Mesothelial cell of epicardium (in vitro differentiated cells): ENCODE measurements at regions not wholly inside any gene's neighbourhood (a gene's known extent, or its start where the extent isn't known, plus 50 kb on each side); places are given as distances from the start of the nearest gene placed in this dataset.

Source experiments
- DNase-seq, 2 experiments: peaks; one replicate each; pipeline ENCODE4 v3.0.0; 2021; ENCODE audit warnings: low spot score in 2 of 2; ENCODE audit not compliant: unreplicated experiment in 2 of 2
- H3K27ac Mint-ChIP-seq: 2 replicates; pipeline ENCODE4 v1.8.0; 2021; ENCODE audit warnings: mixed read lengths
- H3K27me3 Mint-ChIP-seq: 2 replicates; pipeline ENCODE4 v1.8.0; 2021; ENCODE audit warnings: low read depth, mixed read lengths
- H3K36me3 Mint-ChIP-seq: 2 replicates; pipeline ENCODE4 v1.8.0; 2021; ENCODE audit warnings: mixed read lengths
- H3K4me1 Mint-ChIP-seq: 2 replicates; pipeline ENCODE4 v1.8.0; 2021; ENCODE audit warnings: mixed read lengths
- H3K4me3 Mint-ChIP-seq: 2 replicates; pipeline ENCODE4 v1.8.0; 2021; ENCODE audit warnings: mild to moderate bottlenecking, moderate library complexity, mixed read lengths
- H3K9me3 Mint-ChIP-seq: 2 replicates; pipeline ENCODE4 v1.8.0; 2021; ENCODE audit warnings: mixed read lengths
- CTCF ChIP-seq: fragments of 200-600 bp; sonication (generic); IDR thresholded peaks from one replicate; pipeline ENCODE4 v1.5.0; 2021; ENCODE audit warnings: antibody characterized with exemption; ENCODE audit not compliant: unreplicated experiment

- no peak for TF ChIP-seq CTCF
- Mint-ChIP-seq H3K4me1 (peaks cover 7% of the 10 kb centered on the region), H3K36me3 (no peaks in the 10 kb centered on the region), H3K27me3 (no peaks in the 10 kb centered on the region), H3K4me3 (no peak overlapping the region), H3K9me3 (no peaks in the 10 kb centered on the region), H3K27ac (no peak overlapping the region)
- no peak for DNase-seq
Measured at GRCh38 chr1:94654031-94654430, 112.5 kb upstream of the F3 start.

- DNase-seq = no peak
- no peaks in the 10 kb centered on the region for H3K36me3 Mint-ChIP-seq
- no peak overlapping the region for H3K27ac Mint-ChIP-seq
- no peak for TF ChIP-seq CTCF
- H3K4me3 Mint-ChIP-seq = no peak overlapping the region
- peaks cover 11% of the 10 kb centered on the region for H3K4me1 Mint-ChIP-seq
- no peaks in the 10 kb centered on the region for H3K9me3 Mint-ChIP-seq
- no peaks in the 10 kb centered on the region for H3K27me3 Mint-ChIP-seq
Measured at GRCh38 chr1:94653454-94653853, 111.9 kb upstream of the F3 start.

GRCh38 chr1:94651076-94651475, 109.5 kb upstream of the F3 start:
- H3K4me1 Mint-ChIP-seq = peaks cover 19% of the 10 kb centered on the region
- H3K27me3 Mint-ChIP-seq = no peaks in the 10 kb centered on the region
- no peaks in the 10 kb centered on the region for H3K36me3 Mint-ChIP-seq
- no peak for TF ChIP-seq CTCF
- H3K27ac Mint-ChIP-seq = no peak overlapping the region
- no peak for DNase-seq
- no peaks in the 10 kb centered on the region for H3K9me3 Mint-ChIP-seq
- no peak overlapping the region for H3K4me3 Mint-ChIP-seq

GRCh38 chr1:94650301-94650700, 108.7 kb upstream of the F3 start:
- Mint-ChIP-seq H3K36me3 (no peaks in the 10 kb centered on the region), H3K9me3 (no peaks in the 10 kb centered on the region), H3K4me1 (peaks cover 19% of the 10 kb centered on the region)

GRCh38 chr1:94648225-94649007, 106.9 kb upstream of the F3 start:
- Mint-ChIP-seq H3K27me3 (no peaks in the 10 kb centered on the region), H3K4me1 (peaks cover 12% of the 10 kb centered on the region), H3K4me3 (no peak overlapping the region), H3K9me3 (no peaks in the 10 kb centered on the region), H3K27ac (peak overlapping the region; percentile 83), H3K36me3 (no peaks in the 10 kb centered on the region)
- DNase-seq = no peak
- no peak for TF ChIP-seq CTCF

More at GRCh38 chr1:94650301-94650700, 108.7 kb upstream of the F3 start:
- Mint-ChIP-seq H3K27me3 (no peaks in the 10 kb centered on the region), H3K4me3 (no peak overlapping the region), H3K27ac (no peak overlapping the region)
- TF ChIP-seq CTCF = no peak
- DNase-seq = no peak
